Pancreas (tissue), 10 donors: ENCODE measurements at regions not wholly inside any gene's neighbourhood (a gene's known extent, or its start where the extent isn't known, plus 50 kb on each side); places are given as distances from the start of the nearest gene placed in this dataset.

Source experiments
- ATAC-seq, 4 donors: fragments of 200-7000 bp; cut with Tn5 transposase; one replicate each; pipeline versions ENCODE4 v1.8.0 to v1.9.1; 2020; ENCODE audit warnings: mild to moderate bottlenecking in 4 of 4, moderate library complexity in 4 of 4
- DNase-seq, 6 donors: peaks; one replicate each; pipeline ENCODE4 v3.0.0-alpha.2; 2020
- FAIRE-seq: peaks from 2 replicates; lab custom pipeline; 2012; peaks lifted over from hg19 to GRCh38; lab: Jason Lieb, UNC
- H3K27ac ChIP-seq, 4 donors: fragments of 200-600 bp; sonication (generic); 1 replicate in 3 of 4; 2 replicates in 1 of 4; pipeline versions ENCODE4 v1.5.0 to v1.8.0; 2020
- H3K27me3 ChIP-seq, 4 donors: fragments of 200-600 bp; one replicate each; pipeline ENCODE4 v1.8.0; 2021
- H3K36me3 ChIP-seq, 3 donors: fragments of 200-600 bp; sonication (generic) in 1 of 3; one replicate each; pipeline versions ENCODE4 v1.5.0 to v1.8.0; 2020 to 2021
- H3K4me1 ChIP-seq, 3 donors: fragments of 200-600 bp; one replicate each; pipeline ENCODE4 v1.8.0; 2021
- H3K4me3 ChIP-seq, 4 donors: fragments of 200-600 bp; sonication (generic) in 2 of 4; one replicate each; pipeline versions ENCODE4 v1.5.0 to v1.8.0; 2020 to 2021
- H3K9me3 ChIP-seq, 4 donors: fragments of 200-600 bp; one replicate each; pipeline ENCODE4 v1.8.0; 2021
- WGBS, 2 donors: extraction: QIAGEN DNeasy Blood & Tissue Kit; methylation state at CpG; one replicate each; pipeline ENCODE4 v1.1.7; 2013; 5-methylcytosine and 5-hydroxymethylcytosine counted together
- intact Hi-C, 3 donors: fragments of 100-400 bp; cut with DNase I; formaldehyde crosslinking; loops; one replicate each; pipeline versions ENCODE4 v1.11.1 to v1.14.2; 2022
- TF ChIP-seq, protein P1 (sequence below), 4 donors: fragments of 200-600 bp; sonication (generic) in 3 of 4; IDR thresholded peaks; one replicate each; pipeline versions ENCODE4 v1.5.0 to v1.8.0; 2021; ENCODE audit warnings: antibody characterized with exemption in 4 of 4
- donor health status: healthy with polysubstance abuse.
- donor health status: DM: no; HTN: no; CAD: no; lungs with moderate emphysema.
- donor health status: DM: no; HTN: no; CAD: no.
- donor health status: control.
- donor health status: control.
- donor health status: Bipolar disorder and iron deficiency.
- donor health status: DM: yes; HTN: yes; CAD: no.
- donor health status: DM: no; HTN: no; CAD: no.
- donor health status: DM: no; HTN: no; CAD: no.
- donor health status: DM: yes; HTN: yes; CAD: no.

DNA sequence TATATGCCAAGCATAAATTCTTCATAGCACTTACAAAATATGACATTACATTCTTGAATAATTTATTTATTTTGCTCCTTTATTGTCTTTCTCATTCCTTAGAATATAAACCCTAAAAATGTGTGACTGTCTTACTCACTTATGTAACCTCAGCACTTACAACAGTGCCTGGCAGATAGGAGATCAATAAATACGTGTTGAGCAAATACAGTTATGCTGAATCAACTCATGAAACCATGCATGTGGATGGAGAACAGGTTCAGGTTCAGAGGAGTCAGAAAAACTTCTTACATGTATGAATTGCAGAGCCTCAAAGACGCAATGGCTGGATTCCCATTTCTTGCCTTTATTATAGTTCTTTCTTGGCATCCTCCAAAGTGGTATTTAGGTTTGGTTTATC lies 659.4 kb upstream of the CHAC2 start:
- TF ChIP-seq, protein P1, sequence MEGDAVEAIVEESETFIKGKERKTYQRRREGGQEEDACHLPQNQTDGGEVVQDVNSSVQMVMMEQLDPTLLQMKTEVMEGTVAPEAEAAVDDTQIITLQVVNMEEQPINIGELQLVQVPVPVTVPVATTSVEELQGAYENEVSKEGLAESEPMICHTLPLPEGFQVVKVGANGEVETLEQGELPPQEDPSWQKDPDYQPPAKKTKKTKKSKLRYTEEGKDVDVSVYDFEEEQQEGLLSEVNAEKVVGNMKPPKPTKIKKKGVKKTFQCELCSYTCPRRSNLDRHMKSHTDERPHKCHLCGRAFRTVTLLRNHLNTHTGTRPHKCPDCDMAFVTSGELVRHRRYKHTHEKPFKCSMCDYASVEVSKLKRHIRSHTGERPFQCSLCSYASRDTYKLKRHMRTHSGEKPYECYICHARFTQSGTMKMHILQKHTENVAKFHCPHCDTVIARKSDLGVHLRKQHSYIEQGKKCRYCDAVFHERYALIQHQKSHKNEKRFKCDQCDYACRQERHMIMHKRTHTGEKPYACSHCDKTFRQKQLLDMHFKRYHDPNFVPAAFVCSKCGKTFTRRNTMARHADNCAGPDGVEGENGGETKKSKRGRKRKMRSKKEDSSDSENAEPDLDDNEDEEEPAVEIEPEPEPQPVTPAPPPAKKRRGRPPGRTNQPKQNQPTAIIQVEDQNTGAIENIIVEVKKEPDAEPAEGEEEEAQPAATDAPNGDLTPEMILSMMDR (IDR thresholded peaks at IDR 0.05), result no peak
- no peaks in the 10 kb centered on the region for H3K36me3 ChIP-seq
- no peaks in the 10 kb centered on the region for H3K9me3 ChIP-seq
- H3K27ac ChIP-seq, result no peak overlapping the region
- intact Hi-C loops, result no loop called here
- H3K4me3 ChIP-seq, result no peak overlapping the region
- FAIRE-seq (no peak), DNase-seq (no peak), ATAC-seq (peak; percentile 67 to 83 (median 74))
- H3K4me1 ChIP-seq, result no peaks in the 10 kb centered on the region
- no peaks in the 10 kb centered on the region for H3K27me3 ChIP-seq
- WGBS, 2 donors, result 41 to 47% methylated on average over 2 of the region's 2 CpGs

DNA sequence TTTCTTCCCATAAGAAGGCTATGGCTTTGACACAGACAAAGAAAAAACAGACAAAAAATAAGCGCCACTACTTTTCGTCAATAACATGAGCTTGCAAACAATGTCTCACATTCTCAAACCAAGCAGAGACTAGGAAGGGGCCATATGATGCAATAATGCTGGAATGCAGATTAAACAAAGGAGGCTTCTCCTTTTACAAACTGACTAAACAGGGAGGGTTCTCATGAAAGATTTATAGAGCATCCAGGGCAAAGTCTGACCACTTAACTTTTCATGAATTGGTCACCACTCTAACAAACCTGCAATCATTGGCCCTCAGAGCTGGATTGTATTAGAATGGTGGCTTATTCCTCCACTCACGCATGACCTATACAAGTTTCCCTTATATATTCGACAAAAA lies 663.3 kb upstream of the CHAC2 start:
- intact Hi-C loops, result no loop called here
- 66 to 69% methylated on average over 4 of the region's 4 CpGs for WGBS, 2 donors
- peak in 3 of 4 donors; percentile 35 to 60 (median 41) for ATAC-seq

DNA sequence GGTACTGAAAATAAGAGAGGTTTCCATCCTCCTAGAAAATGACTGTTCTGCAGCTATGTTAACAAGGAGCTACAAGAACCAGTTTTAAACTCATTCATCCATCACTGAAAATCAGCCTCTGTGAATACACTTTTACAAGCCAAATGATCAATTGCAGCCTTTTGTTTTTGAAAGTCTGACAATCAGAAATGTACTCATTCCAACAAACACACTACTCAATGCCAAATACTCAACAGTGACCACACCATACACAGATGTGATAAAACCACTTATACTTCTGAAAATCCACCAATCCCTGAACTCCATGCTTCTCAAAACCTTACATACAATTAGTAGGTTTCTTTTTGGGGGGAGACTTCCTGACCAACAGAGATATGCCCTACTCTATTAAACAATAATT lies 663.9 kb upstream of the CHAC2 start:
- intact Hi-C loops, result no loop called here
- DNase-seq (no peak), ATAC-seq (peak in 2 of 4 donors; percentile 11 to 18)

More for the DNA sequence above, 663.3 kb upstream of the CHAC2 start:
- DNase-seq (no peak), FAIRE-seq (no peak)
- TF ChIP-seq, protein P1 (IDR thresholded peaks at IDR 0.05), result no peak
- Histone ChIP-seq H3K27me3 (no peaks in the 10 kb centered on the region), H3K36me3 (no peaks in the 10 kb centered on the region), H3K4me3 (no peak overlapping the region), H3K9me3 (no peaks in the 10 kb centered on the region), H3K27ac (no peak overlapping the region), H3K4me1 (peaks cover 0 to 9% (median 0%) of the 10 kb centered on the region in 3 donors)

DNA sequence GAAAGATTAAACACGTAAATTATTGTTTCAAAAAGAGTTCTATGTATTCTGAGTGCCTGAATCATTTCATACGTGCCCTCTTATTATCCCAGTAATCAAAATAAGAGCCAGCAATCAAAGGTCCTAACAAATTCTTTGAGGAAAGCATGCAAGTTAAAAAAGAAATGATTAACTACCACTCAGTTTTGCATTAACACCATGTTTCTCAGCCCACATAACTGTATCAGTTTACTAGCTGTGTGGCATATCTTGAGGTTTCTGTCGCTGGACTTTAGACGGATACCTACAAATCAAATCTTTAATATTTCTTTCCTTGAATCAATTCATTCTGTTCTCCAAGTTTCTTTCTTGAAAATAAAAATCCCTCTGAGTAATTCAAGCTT lies 668.9 kb upstream of the CHAC2 start:
- WGBS, 2 donors, result 9 to 16% methylated on average over 4 of the region's 4 CpGs
- Histone ChIP-seq H3K27ac (peak overlapping the region in 2 of 4 donors; percentile 53 to 56), H3K4me1 (peaks cover 6 to 23% (median 14%) of the 10 kb centered on the region in 3 donors), H3K9me3 (no peaks in the 10 kb centered on the region), H3K27me3 (no peaks in the 10 kb centered on the region), H3K4me3 (peak overlapping the region in 1 of 4 donors; percentile 6), H3K36me3 (no peaks in the 10 kb centered on the region)
- DNase-seq (no peak), ATAC-seq (peak; percentile 53 to 86 (median 75)), FAIRE-seq (no peak)
- TF ChIP-seq, protein P1 (IDR thresholded peaks at IDR 0.05), result no peak
- intact Hi-C loops, result no loop called here

More for the DNA sequence above, 663.9 kb upstream of the CHAC2 start:
- Histone ChIP-seq H3K4me1 (peaks cover 0 to 15% (median 2%) of the 10 kb centered on the region in 3 donors), H3K27ac (no peak overlapping the region), H3K27me3 (no peaks in the 10 kb centered on the region), H3K4me3 (no peak overlapping the region), H3K36me3 (no peaks in the 10 kb centered on the region), H3K9me3 (no peaks in the 10 kb centered on the region)
- no peak for FAIRE-seq
- TF ChIP-seq, protein P1 (IDR thresholded peaks at IDR 0.05), result no peak

DNA sequence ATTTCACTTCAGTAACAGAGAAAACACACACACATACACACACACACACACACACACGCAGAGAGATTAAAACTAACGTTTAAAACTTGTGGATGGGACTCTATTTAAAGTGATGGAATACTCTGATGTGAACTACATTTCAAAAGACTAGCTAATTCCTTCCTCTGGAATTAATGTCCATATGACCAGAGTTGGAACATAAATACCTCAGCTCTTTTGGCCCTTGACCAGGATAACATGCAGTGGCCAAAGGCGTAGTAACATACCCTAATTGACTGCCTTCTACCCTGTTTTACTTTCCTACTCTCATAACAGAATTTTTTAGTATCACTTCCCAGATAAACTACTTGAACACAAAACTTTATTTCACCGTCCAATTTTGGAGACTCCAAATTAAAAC lies 671.3 kb upstream of the CHAC2 start:
- Histone ChIP-seq H3K27me3 (no peaks in the 10 kb centered on the region), H3K4me3 (no peak overlapping the region), H3K27ac (no peak overlapping the region), H3K9me3 (no peaks in the 10 kb centered on the region), H3K4me1 (peaks cover 6 to 23% (median 14%) of the 10 kb centered on the region in 3 donors), H3K36me3 (no peaks in the 10 kb centered on the region)
- intact Hi-C loops, result no loop called here
- ATAC-seq (no peak), FAIRE-seq (no peak), DNase-seq (no peak)
- 68 to 69% methylated on average over 4 of the region's 4 CpGs for WGBS, 2 donors
- TF ChIP-seq, protein P1 (IDR thresholded peaks at IDR 0.05), result no peak
